Colonic mucosa (tissue), 4 donors: ENCODE measurements at regions not wholly inside any gene's neighbourhood (a gene's known extent, or its start where the extent isn't known, plus 50 kb on each side); places are given as distances from the start of the nearest gene placed in this dataset.

Source experiments
- DNase-seq: peaks from one replicate; pipeline ENCODE4 v3.0.0-alpha.2; 2020
- H3K27ac ChIP-seq: fragments of 200-600 bp; one replicate; pipeline ENCODE4 v1.8.0; 2021
- H3K27me3 ChIP-seq: fragments of 200-600 bp; one replicate; pipeline ENCODE4 v1.8.0; 2021
- H3K36me3 ChIP-seq: fragments of 200-600 bp; one replicate; pipeline ENCODE4 v1.8.0; 2021
- H3K4me1 ChIP-seq: fragments of 200-600 bp; one replicate; pipeline ENCODE4 v1.8.0; 2021; ENCODE audit warnings: mild to moderate bottlenecking
- H3K4me3 ChIP-seq: fragments of 200-600 bp; one replicate; pipeline ENCODE4 v1.8.0; 2021
- H3K9ac ChIP-seq, 2 donors: one replicate each; pipeline ENCODE4 v1.7.0; 2013; ENCODE audit warnings: control low read depth in 2 of 2, low read depth in 2 of 2, low read length in 2 of 2
- H3K9me3 ChIP-seq: fragments of 200-600 bp; one replicate; pipeline ENCODE4 v1.8.0; 2021
- CTCF ChIP-seq: fragments of 200-600 bp; IDR thresholded peaks from one replicate; pipeline ENCODE4 v1.8.0; 2022; ENCODE audit warnings: antibody characterized with exemption, mild to moderate bottlenecking
- intact Hi-C: fragments of 100-400 bp; cut with DNase I; formaldehyde crosslinking; loops from one replicate; pipeline ENCODE4 v1.14.1; 2022
- donor health status: healthy.
- donor health status: DM: no; HTN: no; CAD: no.
- donor health status: DM: no; HTN: no; CAD: no.

GRCh38 chr2:15808204-15808910 lies 132.0 kb upstream of the MYCN start:
- no peak for DNase-seq
- Histone ChIP-seq H3K9ac (no peak overlapping the region), H3K4me3 (no peak overlapping the region), H3K27ac (no peak overlapping the region), H3K27me3 (no peaks in the 10 kb centered on the region), H3K36me3 (no peaks in the 10 kb centered on the region), H3K4me1 (no peaks in the 10 kb centered on the region), H3K9me3 (no peaks in the 10 kb centered on the region)
- intact Hi-C loops: no loop called here
- no peak for TF ChIP-seq CTCF

- Histone ChIP-seq H3K27me3 (no peaks in the 10 kb centered on the region), H3K9ac (no peak overlapping the region), H3K4me1 (no peaks in the 10 kb centered on the region), H3K36me3 (no peaks in the 10 kb centered on the region), H3K4me3 (no peak overlapping the region), H3K9me3 (no peaks in the 10 kb centered on the region), H3K27ac (no peak overlapping the region)
- no peak for DNase-seq
- intact Hi-C loops: no loop called here
- no peak for TF ChIP-seq CTCF
Observed at GRCh38 chr2:15808944-15809343, 131.4 kb upstream of the MYCN start.

GRCh38 chr2:15809404-15809803 lies 130.9 kb upstream of the MYCN start:
- Histone ChIP-seq H3K9me3 (no peaks in the 10 kb centered on the region), H3K9ac (no peak overlapping the region), H3K4me3 (no peak overlapping the region), H3K4me1 (no peaks in the 10 kb centered on the region), H3K27me3 (no peaks in the 10 kb centered on the region), H3K36me3 (no peaks in the 10 kb centered on the region), H3K27ac (no peak overlapping the region)
- intact Hi-C loops: no loop called here
- TF ChIP-seq CTCF: no peak
- no peak for DNase-seq

GRCh38 chr2:15810477-15811150 lies 129.7 kb upstream of the MYCN start:
- intact Hi-C loops: no loop called here
- H3K4me3 ChIP-seq: no peak overlapping the region
- no peaks in the 10 kb centered on the region for H3K36me3 ChIP-seq
- DNase-seq: no peak
- H3K27me3 ChIP-seq: no peaks in the 10 kb centered on the region
- H3K4me1 ChIP-seq: no peaks in the 10 kb centered on the region
- H3K9me3 ChIP-seq: no peaks in the 10 kb centered on the region
- H3K9ac ChIP-seq: no peak overlapping the region
- no peak for TF ChIP-seq CTCF
- H3K27ac ChIP-seq: no peak overlapping the region

GRCh38 chr2:15811367-15811766 lies 129.0 kb upstream of the MYCN start:
- no peak for TF ChIP-seq CTCF
- intact Hi-C loops: no loop called here

More at GRCh38 chr2:15811367-15811766, 129.0 kb upstream of the MYCN start:
- no peak for DNase-seq
- H3K4me3 ChIP-seq: no peak overlapping the region
- no peak overlapping the region for H3K9ac ChIP-seq
- H3K9me3 ChIP-seq: no peaks in the 10 kb centered on the region
- H3K36me3 ChIP-seq: no peaks in the 10 kb centered on the region
- no peak overlapping the region for H3K27ac ChIP-seq
- H3K4me1 ChIP-seq: no peaks in the 10 kb centered on the region
- H3K27me3 ChIP-seq: no peaks in the 10 kb centered on the region
